Left ventricle myocardium inferior (tissue), 1 donor: ENCODE measurements at regions not wholly inside any gene's neighbourhood (a gene's known extent, or its start where the extent isn't known, plus 50 kb on each side); places are given as distances from the start of the nearest gene placed in this dataset.

ENCODE experiments used
- DNase-seq: peaks from one replicate; pipeline ENCODE4 v3.0.0-alpha.2; 2020
- H3K27ac ChIP-seq: fragments of 200-600 bp; replicated peaks from 2 replicates; pipeline ENCODE4 v1.8.0; 2021
- H3K27me3 ChIP-seq: fragments of 200-600 bp; 2 replicates; pipeline ENCODE4 v1.8.0; 2021; ENCODE audit warnings: low read depth
- H3K36me3 ChIP-seq: fragments of 200-600 bp; 2 replicates; pipeline ENCODE4 v1.8.0; 2021
- H3K4me1 ChIP-seq: fragments of 200-600 bp; 2 replicates; pipeline ENCODE4 v1.8.0; 2021
- H3K4me3 ChIP-seq: fragments of 200-600 bp; 2 replicates; pipeline ENCODE4 v1.8.0; 2021; ENCODE audit warnings: mild to moderate bottlenecking, moderate library complexity
- H3K9me3 ChIP-seq: fragments of 200-600 bp; replicated peaks from 2 replicates; pipeline ENCODE4 v1.8.0; 2021
- CTCF ChIP-seq: fragments of 200-600 bp; IDR thresholded peaks from 2 replicates; pipeline ENCODE4 v1.8.0; 2021; ENCODE audit warnings: antibody characterized with exemption, mild to moderate bottlenecking, borderline replicate concordance
- intact Hi-C: fragments of 100-400 bp; cut with micrococcal nuclease; formaldehyde crosslinking; loops from one replicate; pipeline ENCODE4 v1.11.0; 2022
- donor health status: DM: no; HTN: yes; CAD: no; lungs with severe emphysema.

GRCh38 chr3:127448161-127448561, 142.4 kb downstream of the TPRA1 start:
- DNase-seq, result no peak
- no peak overlapping the region for H3K27ac ChIP-seq
- H3K36me3 ChIP-seq, result no peaks in the 10 kb centered on the region
- H3K4me1 ChIP-seq, result no peaks in the 10 kb centered on the region
- H3K4me3 ChIP-seq, result no peak overlapping the region
- peaks cover 74% of the 10 kb centered on the region for H3K27me3 ChIP-seq
- H3K9me3 ChIP-seq, result no peaks in the 10 kb centered on the region
- intact Hi-C loops, result no loop called here
- TF ChIP-seq CTCF, result peak; percentile 32

GRCh38 chr3:127446756-127447155, 143.8 kb downstream of the TPRA1 start:
- intact Hi-C loops, result no loop called here
- H3K9me3 ChIP-seq, result no peaks in the 10 kb centered on the region
- no peaks in the 10 kb centered on the region for H3K4me1 ChIP-seq
- H3K27me3 ChIP-seq, result peaks cover 62% of the 10 kb centered on the region
- DNase-seq, result peak; percentile 1
- no peaks in the 10 kb centered on the region for H3K36me3 ChIP-seq
- H3K4me3 ChIP-seq, result no peak overlapping the region
- H3K27ac ChIP-seq, result no peak overlapping the region
- no peak for TF ChIP-seq CTCF

- no peak for DNase-seq
- Histone ChIP-seq H3K9me3 (no peaks in the 10 kb centered on the region), H3K4me1 (no peaks in the 10 kb centered on the region), H3K27me3 (peaks cover 55% of the 10 kb centered on the region), H3K36me3 (no peaks in the 10 kb centered on the region), H3K27ac (no peak overlapping the region), H3K4me3 (no peak overlapping the region)
- no peak for TF ChIP-seq CTCF
- intact Hi-C loops, result no loop called here
Observed at GRCh38 chr3:127445581-127446343, 144.8 kb downstream of the TPRA1 start.

GRCh38 chr3:127444761-127445160, 145.8 kb downstream of the TPRA1 start:
- Histone ChIP-seq H3K27ac (no peak overlapping the region), H3K27me3 (peaks cover 53% of the 10 kb centered on the region), H3K36me3 (no peaks in the 10 kb centered on the region), H3K9me3 (no peaks in the 10 kb centered on the region), H3K4me3 (no peak overlapping the region), H3K4me1 (no peaks in the 10 kb centered on the region)
- TF ChIP-seq CTCF, result no peak
- intact Hi-C loops, result no loop called here
- peak; percentile 2 for DNase-seq

GRCh38 chr3:127443581-127444375, 146.8 kb downstream of the TPRA1 start:
- TF ChIP-seq CTCF, result no peak
- Histone ChIP-seq H3K4me1 (no peaks in the 10 kb centered on the region), H3K36me3 (no peaks in the 10 kb centered on the region), H3K27ac (no peak overlapping the region), H3K9me3 (no peaks in the 10 kb centered on the region), H3K27me3 (peaks cover 44% of the 10 kb centered on the region), H3K4me3 (no peak overlapping the region)
- DNase-seq, result no peak
- intact Hi-C loops, result no loop called here
